ENCODE measurements at regions not wholly inside any gene's neighbourhood (a gene's known extent, or its start where the extent isn't known, plus 50 kb on each side); places are given as distances from the start of the nearest gene placed in this dataset.

- FAIRE-seq = no peak
- Histone ChIP-seq H3K27ac (no peak overlapping the region), H3K4me2 (no peak overlapping the region), H3K9me3 (no peaks in the 10 kb centered on the region), H3K4me3 (no peak overlapping the region), H3K4me1 (no peaks in the 10 kb centered on the region)
- ChIA-PET CTCF (no interaction called here), POLR2A (no interaction called here)
- DNase-seq (ENCODE audit: low read depth in 1 of 2, low spot score in 1 of 2) = no peak
- TF ChIP-seq REST (IDR thresholded peaks at IDR 0.05) (no peak), BCL3 (IDR thresholded peaks at IDR 0.05) (no peak), CBX2 (IDR thresholded peaks at IDR 0.05; ENCODE audit: borderline replicate concordance, low read depth) (no peak), RAD21 (conservative IDR thresholded peaks at IDR 0.05 in 1 of 2, IDR thresholded peaks at IDR 0.05 in 1 of 2) (no peak), CEBPB (IDR thresholded peaks at IDR 0.05) (no peak), GATA3 (IDR thresholded peaks at IDR 0.05; ENCODE audit: borderline replicate concordance) (no peak), CHD2 (IDR thresholded peaks at IDR 0.05; ENCODE audit: low read length, partially characterized antibody) (no peak), EP300 (IDR thresholded peaks at IDR 0.05) (no peak), NPAS2 (CRISPR knock-in tag; IDR thresholded peaks at IDR 0.05; ENCODE audit: borderline replicate concordance) (no peak), ZSCAN20 (CRISPR knock-in tag; IDR thresholded peaks at IDR 0.05) (no peak), MAFK (IDR thresholded peaks at IDR 0.05; ENCODE audit: partially characterized antibody) (no peak), ELK1 (IDR thresholded peaks at IDR 0.05; ENCODE audit: low read depth, low read length) (no peak), ZNF302 (CRISPR knock-in tag; IDR thresholded peaks at IDR 0.05) (no peak), PHF8 (IDR thresholded peaks at IDR 0.05; ENCODE audit: borderline replicate concordance, low read depth) (no peak), ATOH8 (CRISPR knock-in tag; IDR thresholded peaks at IDR 0.05; ENCODE audit: low read depth) (no peak), TP53 (CRISPR knock-in tag; IDR thresholded peaks at IDR 0.05) (no peak), NFE2L2 (conservative IDR thresholded peaks at IDR 0.05; ENCODE audit: low read length) (no peak), RARB (CRISPR knock-in tag; IDR thresholded peaks at IDR 0.05) (no peak)
- TF ChIP-seq, protein P1, sequence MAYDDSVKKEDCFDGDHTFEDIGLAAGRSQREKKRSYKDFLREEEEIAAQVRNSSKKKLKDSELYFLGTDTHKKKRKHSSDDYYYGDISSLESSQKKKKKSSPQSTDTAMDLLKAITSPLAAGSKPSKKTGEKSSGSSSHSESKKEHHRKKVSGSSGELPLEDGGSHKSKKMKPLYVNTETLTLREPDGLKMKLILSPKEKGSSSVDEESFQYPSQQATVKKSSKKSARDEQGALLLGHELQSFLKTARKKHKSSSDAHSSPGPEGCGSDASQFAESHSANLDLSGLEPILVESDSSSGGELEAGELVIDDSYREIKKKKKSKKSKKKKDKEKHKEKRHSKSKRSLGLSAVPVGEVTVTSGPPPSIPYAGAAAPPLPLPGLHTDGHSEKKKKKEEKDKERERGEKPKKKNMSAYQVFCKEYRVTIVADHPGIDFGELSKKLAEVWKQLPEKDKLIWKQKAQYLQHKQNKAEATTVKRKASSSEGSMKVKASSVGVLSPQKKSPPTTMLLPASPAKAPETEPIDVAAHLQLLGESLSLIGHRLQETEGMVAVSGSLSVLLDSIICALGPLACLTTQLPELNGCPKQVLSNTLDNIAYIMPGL (CRISPR knock-in tag; IDR thresholded peaks at IDR 0.05; ENCODE audit: borderline replicate concordance) = no peak
- TF ChIP-seq, protein P2, sequence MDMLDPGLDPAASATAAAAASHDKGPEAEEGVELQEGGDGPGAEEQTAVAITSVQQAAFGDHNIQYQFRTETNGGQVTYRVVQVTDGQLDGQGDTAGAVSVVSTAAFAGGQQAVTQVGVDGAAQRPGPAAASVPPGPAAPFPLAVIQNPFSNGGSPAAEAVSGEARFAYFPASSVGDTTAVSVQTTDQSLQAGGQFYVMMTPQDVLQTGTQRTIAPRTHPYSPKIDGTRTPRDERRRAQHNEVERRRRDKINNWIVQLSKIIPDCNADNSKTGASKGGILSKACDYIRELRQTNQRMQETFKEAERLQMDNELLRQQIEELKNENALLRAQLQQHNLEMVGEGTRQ (IDR thresholded peaks at IDR 0.05) = no peak
- 19% methylated on average over 5 of the region's 5 CpGs for WGBS (ENCODE audit: missing lambda C conversion rate)
- ATAC-seq = no peak
Observed at GRCh38 chr4:32735856-32736590, 2015.9 kb downstream of the PCDH7 start.
